ENCODE measurements at regions not wholly inside any gene's neighbourhood (a gene's known extent, or its start where the extent isn't known, plus 50 kb on each side); places are given as distances from the start of the nearest gene placed in this dataset.

DNA sequence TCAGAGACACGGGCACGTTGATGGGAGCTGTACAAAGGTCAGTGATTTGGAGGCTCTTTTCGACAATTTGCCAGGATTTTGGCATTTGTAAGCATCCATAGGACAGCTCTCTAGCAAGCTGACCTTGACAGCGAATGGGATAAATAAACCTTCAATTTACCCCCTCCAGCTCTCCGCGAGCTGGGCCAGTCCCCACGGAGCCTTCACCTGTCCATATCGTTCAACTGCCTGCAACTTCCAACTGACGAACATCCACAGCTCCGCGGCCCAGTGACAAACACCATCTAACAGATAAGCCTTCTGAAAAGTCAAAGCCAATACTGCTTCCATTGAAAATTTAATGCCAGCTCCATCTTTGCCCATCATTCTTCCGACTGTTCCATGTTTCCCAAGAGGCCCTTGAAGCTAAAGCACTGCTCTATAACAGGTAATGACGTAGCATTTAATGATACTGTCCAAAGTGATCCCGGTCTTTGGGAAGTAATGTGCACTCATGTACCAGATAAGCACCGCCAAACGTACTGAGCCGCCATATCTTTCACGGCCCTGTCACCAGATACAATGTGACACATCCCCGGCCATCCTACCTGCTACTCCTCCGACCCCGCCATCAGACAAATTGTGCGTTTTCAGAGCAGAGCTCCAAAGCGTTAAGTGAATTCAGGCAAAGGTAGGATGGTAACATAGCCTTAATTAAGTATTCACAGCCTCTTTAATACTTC is 365.3 kb upstream of the ZNF507 start:
- TF ChIP-seq POU2F2 (IDR thresholded peaks at IDR 0.05; ENCODE audit: low read depth, low read length) (no peak), POLR2A (IDR thresholded peaks at IDR 0.05; ENCODE audit: low read depth, low read length) (no peak), POLR2AphosphoS5 (IDR thresholded peaks at IDR 0.05; ENCODE audit: low read depth, low read length) (no peak), TAF1 (IDR thresholded peaks at IDR 0.05; ENCODE audit: low read depth, low read length) (no peak), SPI1 (IDR thresholded peaks at IDR 0.05; ENCODE audit: low read depth, low read length) (no peak), PAX5 (IDR thresholded peaks at IDR 0.05; ENCODE audit: insufficient read depth, low read length, severe bottlenecking) (no peak)
